ENCODE measurements at regions not wholly inside any gene's neighbourhood (a gene's known extent, or its start where the extent isn't known, plus 50 kb on each side); places are given as distances from the start of the nearest gene placed in this dataset.

- H3K27me3 ChIP-seq (ENCODE audit: insufficient read depth, poor library complexity, severe bottlenecking), result no peaks in the 10 kb centered on the region
- no peak overlapping the region for H3K4me3 ChIP-seq (replicated peaks; ENCODE audit: insufficient read depth, low read length)
- DNase-seq (ENCODE audit: low read depth in 1 of 2, low spot score in 1 of 2), result no peak
- no peak overlapping the region for H3K27ac ChIP-seq (replicated peaks)
- no peak for TF ChIP-seq GABPA (IDR thresholded peaks at IDR 0.05; ENCODE audit: low read depth)
- TF ChIP-seq CTCF (IDR thresholded peaks at IDR 0.05; ENCODE audit: insufficient read depth, low read length), result no peak
- no peak for TF ChIP-seq POLR2AphosphoS5 (IDR thresholded peaks at IDR 0.05; ENCODE audit: low read depth)
- TF ChIP-seq SPI1 (IDR thresholded peaks at IDR 0.05; ENCODE audit: borderline replicate concordance, low read depth), result no peak
- no peak for TF ChIP-seq REST (IDR thresholded peaks at IDR 0.05; ENCODE audit: insufficient replicate concordance, low read depth)
Measured at GRCh38 chr15:62883938-62884479, 158.5 kb upstream of the TPM1 start.

- Histone ChIP-seq H3K27ac (replicated peaks) (no peak overlapping the region), H3K4me3 (replicated peaks; ENCODE audit: insufficient read depth, low read length) (no peak overlapping the region), H3K27me3 (ENCODE audit: insufficient read depth, poor library complexity, severe bottlenecking) (no peaks in the 10 kb centered on the region)
- no peak for DNase-seq (ENCODE audit: low read depth in 1 of 2, low spot score in 1 of 2)
- TF ChIP-seq POLR2AphosphoS5 (IDR thresholded peaks at IDR 0.05; ENCODE audit: low read depth), result no peak
- TF ChIP-seq CTCF (IDR thresholded peaks at IDR 0.05; ENCODE audit: insufficient read depth, low read length), result no peak
- TF ChIP-seq SPI1 (IDR thresholded peaks at IDR 0.05; ENCODE audit: borderline replicate concordance, low read depth), result no peak
- TF ChIP-seq GABPA (IDR thresholded peaks at IDR 0.05; ENCODE audit: low read depth), result no peak
- TF ChIP-seq REST (IDR thresholded peaks at IDR 0.05; ENCODE audit: insufficient replicate concordance, low read depth), result no peak
Measured at GRCh38 chr15:62886431-62887071, 156.0 kb upstream of the TPM1 start.

GRCh38 chr15:62887113-62887570 lies 155.4 kb upstream of the TPM1 start:
- Histone ChIP-seq H3K27ac (replicated peaks) (no peak overlapping the region), H3K27me3 (ENCODE audit: insufficient read depth, poor library complexity, severe bottlenecking) (no peaks in the 10 kb centered on the region), H3K4me3 (replicated peaks; ENCODE audit: insufficient read depth, low read length) (no peak overlapping the region)
- no peak for DNase-seq (ENCODE audit: low read depth in 1 of 2, low spot score in 1 of 2)
- TF ChIP-seq POLR2AphosphoS5 (IDR thresholded peaks at IDR 0.05; ENCODE audit: low read depth) (no peak), REST (IDR thresholded peaks at IDR 0.05; ENCODE audit: insufficient replicate concordance, low read depth) (no peak), CTCF (IDR thresholded peaks at IDR 0.05; ENCODE audit: insufficient read depth, low read length) (no peak), GABPA (IDR thresholded peaks at IDR 0.05; ENCODE audit: low read depth) (no peak), SPI1 (IDR thresholded peaks at IDR 0.05; ENCODE audit: borderline replicate concordance, low read depth) (no peak)
